AG10803 (cell line): ENCODE measurements at regions not wholly inside any gene's neighbourhood (a gene's known extent, or its start where the extent isn't known, plus 50 kb on each side); places are given as distances from the start of the nearest gene placed in this dataset.

Experiments used
- DNase-seq: peaks from one replicate; pipeline ENCODE4 v3.0.0; 2010; ENCODE audit warnings: low read depth
- H3K4me3 ChIP-seq: 2 replicates; pipeline ENCODE4 v1.5.1; 2011; ENCODE audit warnings: mild to moderate bottlenecking, low read length, control low read depth
- CTCF ChIP-seq: conservative IDR thresholded peaks from 2 replicates; pipeline ENCODE4 v1.5.1; 2011; ENCODE audit warnings: mild to moderate bottlenecking, low read length, control low read depth, inconsistent platforms

DNA sequence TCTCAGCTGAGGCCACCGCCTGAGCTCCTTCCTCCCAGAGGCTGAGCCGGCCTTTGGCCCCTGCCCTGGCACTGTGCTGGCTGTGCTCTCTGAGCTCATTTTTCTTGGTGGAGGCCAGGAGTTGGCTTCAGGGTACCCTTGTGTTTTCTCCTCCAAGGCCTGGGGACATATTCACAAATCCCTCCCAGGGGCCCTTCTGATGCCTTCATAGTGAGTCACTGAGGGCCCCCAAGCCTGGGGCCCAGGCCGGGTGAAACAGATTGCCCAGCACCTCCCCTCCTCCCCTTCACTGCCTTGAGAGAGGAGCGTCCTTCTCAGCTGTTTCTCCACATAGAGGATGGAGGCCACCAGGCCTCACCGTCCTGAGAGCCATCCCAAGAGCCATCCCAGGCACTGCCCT lies 105.8 kb downstream of the SIK1 start:
- TF ChIP-seq CTCF, result no peak
- H3K4me3 ChIP-seq, result no peak overlapping the region
- DNase-seq, result no peak

- no peak overlapping the region for H3K4me3 ChIP-seq
- no peak for DNase-seq
- no peak for TF ChIP-seq CTCF
Observed at GRCh38 chr21:43320526-43320925, 106.4 kb downstream of the SIK1 start.

- no peak for TF ChIP-seq CTCF
- no peak overlapping the region for H3K4me3 ChIP-seq
- DNase-seq, result peak; percentile 54
Observed at GRCh38 chr21:43318841-43319781, 107.8 kb downstream of the SIK1 start.

DNA sequence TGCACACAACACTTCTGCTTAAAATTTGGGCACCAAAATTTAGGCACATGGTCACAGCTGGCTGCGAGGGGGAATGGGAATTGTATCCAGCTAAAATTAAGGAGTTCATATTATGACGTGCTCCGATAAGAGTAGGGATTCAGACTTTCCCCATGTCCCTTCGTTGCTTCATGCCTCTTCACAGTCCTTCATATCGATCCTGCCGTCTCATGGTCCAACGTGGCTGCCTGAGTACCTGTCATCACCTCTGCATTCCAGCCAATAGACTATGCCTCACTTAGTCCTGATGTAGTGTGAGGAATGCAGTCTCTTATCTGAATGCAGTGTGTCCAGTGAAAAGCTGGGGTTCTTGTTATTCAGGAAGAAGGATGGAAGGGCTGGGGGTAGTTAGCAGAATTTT lies 108.6 kb downstream of the SIK1 start:
- TF ChIP-seq CTCF, result no peak
- no peak overlapping the region for H3K4me3 ChIP-seq
- no peak for DNase-seq

DNA sequence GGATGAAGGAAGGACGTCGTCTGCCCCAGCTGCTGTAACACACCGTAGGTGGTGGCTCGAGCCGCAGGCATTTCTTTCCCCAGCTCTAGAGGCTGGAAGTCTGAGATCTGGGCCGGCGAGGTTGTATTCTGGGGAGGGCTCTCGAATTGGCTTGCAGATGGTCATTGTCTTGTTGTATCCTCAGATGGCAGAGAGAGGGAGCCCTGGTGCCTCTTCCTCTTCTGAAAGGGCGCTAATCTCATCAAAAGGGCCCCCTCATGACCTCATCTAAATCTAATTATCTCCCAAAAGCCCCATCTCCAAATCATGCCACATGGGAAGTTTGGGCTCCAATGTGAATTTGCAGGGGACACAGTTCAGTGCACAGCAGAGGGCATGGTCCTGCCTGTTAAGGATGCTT lies 109.0 kb downstream of the SIK1 start:
- DNase-seq, result no peak
- H3K4me3 ChIP-seq, result no peak overlapping the region
- no peak for TF ChIP-seq CTCF

DNA sequence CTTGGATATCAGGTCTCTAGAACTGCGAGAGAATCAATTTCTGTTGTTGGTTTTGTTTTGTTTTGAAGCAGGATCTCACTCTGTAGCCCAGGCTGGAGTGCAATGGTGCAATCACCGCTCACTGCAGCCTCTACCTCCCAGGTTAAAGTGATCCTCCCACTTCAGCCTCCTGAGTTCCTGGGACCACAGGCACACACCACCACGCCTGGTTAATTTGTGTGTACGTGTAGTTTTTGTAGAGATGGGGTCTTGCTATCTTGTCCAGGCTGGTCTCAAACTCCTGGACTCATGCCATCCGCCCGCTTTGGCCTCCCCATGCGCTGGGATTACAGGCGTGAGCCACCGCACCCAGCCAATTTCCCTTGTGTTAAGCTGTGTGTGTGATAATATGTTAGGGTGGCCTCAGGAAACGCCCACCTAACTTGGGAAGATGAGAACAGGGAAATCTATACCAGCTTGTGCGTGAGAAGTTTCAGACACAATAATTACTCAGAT lies 109.6 kb downstream of the SIK1 start:
- DNase-seq, result no peak
- TF ChIP-seq CTCF, result no peak
- no peak overlapping the region for H3K4me3 ChIP-seq
